ENCODE measurements at regions not wholly inside any gene's neighbourhood (a gene's known extent, or its start where the extent isn't known, plus 50 kb on each side); places are given as distances from the start of the nearest gene placed in this dataset.

GRCh38 chr5:96207420-96207819 is 225.6 kb downstream of the PCSK1 start:
- TF ChIP-seq CTCF (IDR thresholded peaks at IDR 0.05), result no peak
- no peak for TF ChIP-seq EP300 (IDR thresholded peaks at IDR 0.05)

All from tibial nerve (tissue), 4 donors.